Thyroid gland (tissue), 4 donors: ENCODE measurements at regions not wholly inside any gene's neighbourhood (a gene's known extent, or its start where the extent isn't known, plus 50 kb on each side); places are given as distances from the start of the nearest gene placed in this dataset.

Experiments
- DNase-seq, 2 donors: peaks; one replicate each; pipeline ENCODE4 v3.0.0-alpha.2; 2019
- H3K27ac ChIP-seq, 3 donors: fragments of 200-600 bp; sonication (generic); 1 replicate in 2 of 3; 2 replicates in 1 of 3; pipeline ENCODE4 v1.5.1; 2016 to 2019; ENCODE audit warnings: mild to moderate bottlenecking in 1 of 3, moderate library complexity in 1 of 3
- H3K27me3 ChIP-seq: fragments of 200-600 bp; sonication (generic); one replicate; pipeline ENCODE4 v1.5.1; 2019
- H3K36me3 ChIP-seq, 2 donors: fragments of 200-600 bp; sonication (generic); one replicate each; pipeline ENCODE4 v1.5.1; 2016 to 2019
- H3K4me1 ChIP-seq, 2 donors: fragments of 200-600 bp; sonication (generic); one replicate each; pipeline ENCODE4 v1.5.1; 2017 to 2019
- H3K4me3 ChIP-seq, 3 donors: fragments of 200-600 bp; sonication (generic); replicated peaks in 1 of 3; 1 replicate in 2 of 3; 2 replicates in 1 of 3; pipeline ENCODE4 v1.5.1; 2016; ENCODE audit warnings: mild to moderate bottlenecking in 1 of 3
- H3K9me3 ChIP-seq: fragments of 200-600 bp; sonication (generic); one replicate; pipeline ENCODE4 v1.5.1; 2017
- POLR2A ChIP-seq, 2 donors: fragments of 450-650 bp; IDR thresholded peaks; one replicate each; pipeline ENCODE4 v1.6.1; 2017; ENCODE audit warnings: antibody characterized with exemption in 2 of 2, mild to moderate bottlenecking in 2 of 2, moderate library complexity in 1 of 2
- WGBS, 2 donors: methylation state at CpG; one replicate each; pipeline ENCODE4 v1.1.5; 2017; 5-methylcytosine and 5-hydroxymethylcytosine counted together
- intact Hi-C: fragments of 100-400 bp; cut with DNase I; formaldehyde crosslinking; loops from one replicate; pipeline ENCODE4 v1.15.1; 2023
- TF ChIP-seq, protein P1 (sequence below), 6 experiments: fragments of 200-600 bp in 3 of 6; fragments of 450-650 bp in 3 of 6; sonication (generic) in 3 of 6; IDR thresholded peaks; one replicate each; pipeline ENCODE4 v1.5.1; 2016 to 2019; ENCODE audit warnings: antibody characterized with exemption in 6 of 6, mild to moderate bottlenecking in 2 of 6, inconsistent platforms in 1 of 6, moderate library complexity in 1 of 6

DNA sequence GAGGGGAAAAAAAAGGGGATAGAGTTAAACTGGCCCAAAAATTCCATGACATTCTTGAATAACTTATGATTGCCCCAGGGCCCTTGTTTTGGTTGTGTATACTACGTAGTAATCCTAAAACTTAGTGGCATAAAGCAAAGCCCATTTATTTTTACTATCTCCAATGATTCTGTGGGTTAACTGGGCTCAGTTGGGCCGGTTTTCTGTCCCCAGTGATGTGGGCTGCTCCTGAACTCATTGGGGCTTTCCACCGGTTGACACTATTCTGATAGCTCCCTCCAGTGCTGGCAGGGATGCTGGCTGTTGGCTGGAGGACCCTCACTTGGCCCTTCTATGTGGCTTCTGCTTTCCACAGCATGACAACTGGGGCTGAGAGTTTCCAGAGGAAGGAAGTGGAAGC is 60.0 kb upstream of the TGIF1 start:
- no peaks in the 10 kb centered on the region for H3K36me3 ChIP-seq
- no peaks in the 10 kb centered on the region for H3K27me3 ChIP-seq
- H3K4me3 ChIP-seq, result no peak overlapping the region
- peaks cover 0 to 2% of the 10 kb centered on the region in 2 donors for H3K4me1 ChIP-seq
- intact Hi-C loops, result no loop called here
- DNase-seq, result no peak
- WGBS, 2 donors, result 87 to 95% methylated on average over 3 of the region's 3 CpGs
- TF ChIP-seq, protein P1, sequence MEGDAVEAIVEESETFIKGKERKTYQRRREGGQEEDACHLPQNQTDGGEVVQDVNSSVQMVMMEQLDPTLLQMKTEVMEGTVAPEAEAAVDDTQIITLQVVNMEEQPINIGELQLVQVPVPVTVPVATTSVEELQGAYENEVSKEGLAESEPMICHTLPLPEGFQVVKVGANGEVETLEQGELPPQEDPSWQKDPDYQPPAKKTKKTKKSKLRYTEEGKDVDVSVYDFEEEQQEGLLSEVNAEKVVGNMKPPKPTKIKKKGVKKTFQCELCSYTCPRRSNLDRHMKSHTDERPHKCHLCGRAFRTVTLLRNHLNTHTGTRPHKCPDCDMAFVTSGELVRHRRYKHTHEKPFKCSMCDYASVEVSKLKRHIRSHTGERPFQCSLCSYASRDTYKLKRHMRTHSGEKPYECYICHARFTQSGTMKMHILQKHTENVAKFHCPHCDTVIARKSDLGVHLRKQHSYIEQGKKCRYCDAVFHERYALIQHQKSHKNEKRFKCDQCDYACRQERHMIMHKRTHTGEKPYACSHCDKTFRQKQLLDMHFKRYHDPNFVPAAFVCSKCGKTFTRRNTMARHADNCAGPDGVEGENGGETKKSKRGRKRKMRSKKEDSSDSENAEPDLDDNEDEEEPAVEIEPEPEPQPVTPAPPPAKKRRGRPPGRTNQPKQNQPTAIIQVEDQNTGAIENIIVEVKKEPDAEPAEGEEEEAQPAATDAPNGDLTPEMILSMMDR (IDR thresholded peaks at IDR 0.05), result no peak
- no peak for TF ChIP-seq POLR2A (IDR thresholded peaks at IDR 0.05)
- no peak overlapping the region for H3K27ac ChIP-seq
- no peaks in the 10 kb centered on the region for H3K9me3 ChIP-seq

DNA sequence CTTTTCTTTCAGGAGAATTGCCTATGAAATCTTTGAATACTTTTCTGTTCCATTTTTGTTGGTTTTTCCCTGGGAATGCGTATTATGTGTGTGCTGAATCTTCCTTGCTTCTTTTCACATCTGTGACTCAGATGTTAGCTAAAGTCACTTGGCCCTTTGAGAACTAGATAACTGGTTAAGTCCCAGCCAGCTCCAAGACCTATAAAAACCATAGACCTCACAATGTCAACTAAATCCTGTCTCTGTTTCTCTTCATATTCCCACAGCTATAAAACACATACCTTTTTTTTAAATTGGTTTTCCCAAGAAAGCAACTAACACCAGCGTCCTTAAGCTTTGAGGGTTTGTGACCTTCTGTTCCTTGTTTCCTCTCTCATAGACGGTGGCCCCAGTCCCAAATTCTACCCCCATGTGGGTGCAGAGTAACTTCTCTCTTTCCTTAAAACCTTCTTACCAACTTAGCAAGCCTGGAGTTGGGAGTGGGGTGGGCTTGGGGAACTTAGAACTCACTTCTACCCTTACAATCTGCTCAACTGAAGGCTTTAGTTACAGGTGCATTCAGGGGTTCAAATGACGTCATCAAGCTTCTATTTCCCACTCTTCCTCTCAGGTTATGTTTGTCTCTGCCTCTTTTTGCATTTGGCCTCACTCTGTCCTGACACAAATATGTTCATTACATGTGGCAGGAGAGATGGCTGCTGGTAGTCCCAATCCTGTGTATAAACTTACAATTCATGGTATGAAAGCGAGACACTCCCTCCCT is 58.1 kb upstream of the TGIF1 start:
- H3K27me3 ChIP-seq, result no peaks in the 10 kb centered on the region
- no peaks in the 10 kb centered on the region for H3K36me3 ChIP-seq
- H3K9me3 ChIP-seq, result no peaks in the 10 kb centered on the region
- TF ChIP-seq, protein P1 (IDR thresholded peaks at IDR 0.05), result no peak
- TF ChIP-seq POLR2A (IDR thresholded peaks at IDR 0.05), result no peak
- intact Hi-C loops, result no loop called here
- no peak overlapping the region for H3K27ac ChIP-seq
- no peaks in the 10 kb centered on the region for H3K4me1 ChIP-seq
- DNase-seq, result no peak
- no peak overlapping the region for H3K4me3 ChIP-seq
- 86 to 90% methylated on average over 5 of the region's 5 CpGs for WGBS, 2 donors

DNA sequence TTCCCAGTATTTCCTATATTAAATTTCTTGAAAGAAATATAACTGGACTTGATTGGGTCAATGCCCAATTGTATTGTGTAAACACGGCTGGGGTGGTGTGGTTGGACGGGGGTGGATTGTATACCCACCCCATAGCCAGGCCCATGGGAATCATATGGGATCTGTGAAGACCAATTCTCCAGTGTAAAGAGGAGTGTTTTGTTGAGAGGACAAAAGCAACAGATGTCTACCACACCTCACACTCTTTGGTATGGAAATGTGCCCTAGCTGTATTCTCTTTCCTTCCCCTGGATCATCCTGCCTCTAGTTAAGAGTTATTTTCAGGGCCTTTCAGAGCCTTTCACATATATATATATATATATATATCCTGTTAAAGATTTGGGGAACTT is 57.5 kb upstream of the TGIF1 start:
- no peak overlapping the region for H3K4me3 ChIP-seq
- H3K27ac ChIP-seq, result no peak overlapping the region
- 77 to 86% methylated on average over 2 of the region's 2 CpGs for WGBS, 2 donors
- no peaks in the 10 kb centered on the region for H3K27me3 ChIP-seq
- DNase-seq, result no peak
- TF ChIP-seq POLR2A (IDR thresholded peaks at IDR 0.05), result no peak
- TF ChIP-seq, protein P1 (IDR thresholded peaks at IDR 0.05), result no peak
- intact Hi-C loops, result no loop called here
- no peaks in the 10 kb centered on the region for H3K36me3 ChIP-seq
- no peaks in the 10 kb centered on the region for H3K4me1 ChIP-seq
- no peaks in the 10 kb centered on the region for H3K9me3 ChIP-seq

DNA sequence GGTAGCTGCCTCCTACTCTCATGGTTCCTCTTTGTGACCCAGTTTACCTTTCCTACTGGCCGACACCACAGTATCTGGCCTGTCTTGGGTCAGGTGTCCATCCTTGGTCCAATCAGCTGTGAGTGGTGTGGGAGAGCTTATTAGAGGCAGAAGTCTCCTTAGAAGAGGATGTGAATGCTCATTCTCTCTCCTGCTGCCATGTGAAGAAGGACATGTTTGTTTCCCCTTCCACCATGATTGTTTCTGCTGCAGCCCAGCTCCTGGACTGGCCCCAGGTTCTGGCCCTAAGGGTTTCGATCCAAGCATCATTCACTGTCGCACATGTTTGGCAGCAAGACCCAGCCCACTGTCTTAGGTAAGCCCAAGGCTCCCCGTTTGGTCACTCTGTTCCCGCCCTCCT is 55.3 kb upstream of the TGIF1 start:
- Histone ChIP-seq H3K27me3 (no peaks in the 10 kb centered on the region), H3K4me3 (no peak overlapping the region), H3K36me3 (no peaks in the 10 kb centered on the region), H3K4me1 (no peaks in the 10 kb centered on the region), H3K27ac (no peak overlapping the region), H3K9me3 (no peaks in the 10 kb centered on the region)
- TF ChIP-seq POLR2A (IDR thresholded peaks at IDR 0.05), result no peak
- TF ChIP-seq, protein P1 (IDR thresholded peaks at IDR 0.05), result no peak
- intact Hi-C loops, result no loop called here
- DNase-seq, result no peak
- WGBS, 2 donors, result 97 to 98% methylated on average over 5 of the region's 5 CpGs

DNA sequence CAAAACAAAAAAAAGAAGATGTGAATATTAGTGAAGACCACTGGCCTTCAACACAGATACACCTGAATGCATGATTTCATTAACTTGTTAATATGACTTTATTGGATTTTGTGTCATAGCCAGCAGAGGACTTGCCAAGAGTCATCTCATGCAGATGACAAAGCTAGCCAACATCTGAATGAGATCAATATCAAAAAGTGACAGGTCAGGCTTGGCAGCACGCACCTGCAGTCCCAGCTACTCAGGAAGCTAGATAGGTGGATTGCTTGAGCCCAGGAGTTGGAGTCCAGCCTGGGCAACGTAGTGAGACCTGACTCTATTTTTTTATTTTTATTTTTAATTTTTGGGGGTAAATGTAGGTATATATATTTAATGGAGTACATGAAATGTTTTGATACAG is 54.5 kb upstream of the TGIF1 start:
- WGBS, 2 donors, result 77 to 92% methylated on average over 2 of the region's 2 CpGs
- Histone ChIP-seq H3K27ac (no peak overlapping the region), H3K4me3 (no peak overlapping the region), H3K27me3 (no peaks in the 10 kb centered on the region), H3K4me1 (no peaks in the 10 kb centered on the region), H3K36me3 (no peaks in the 10 kb centered on the region), H3K9me3 (no peaks in the 10 kb centered on the region)
- TF ChIP-seq, protein P1 (IDR thresholded peaks at IDR 0.05), result no peak
- no peak for TF ChIP-seq POLR2A (IDR thresholded peaks at IDR 0.05)
- no peak for DNase-seq
- intact Hi-C loops, result no loop called here
